GM21717 (cell line): ENCODE measurements at regions not wholly inside any gene's neighbourhood (a gene's known extent, or its start where the extent isn't known, plus 50 kb on each side); places are given as distances from the start of the nearest gene placed in this dataset.

Experiments used
- ATAC-seq: cut with Tn5 transposase; IDR thresholded peaks from one replicate; pipeline ENCODE4 v1.9.1; 2021; ENCODE audit warnings: mild to moderate bottlenecking, moderate library complexity; ENCODE audit not compliant: unreplicated experiment

DNA sequence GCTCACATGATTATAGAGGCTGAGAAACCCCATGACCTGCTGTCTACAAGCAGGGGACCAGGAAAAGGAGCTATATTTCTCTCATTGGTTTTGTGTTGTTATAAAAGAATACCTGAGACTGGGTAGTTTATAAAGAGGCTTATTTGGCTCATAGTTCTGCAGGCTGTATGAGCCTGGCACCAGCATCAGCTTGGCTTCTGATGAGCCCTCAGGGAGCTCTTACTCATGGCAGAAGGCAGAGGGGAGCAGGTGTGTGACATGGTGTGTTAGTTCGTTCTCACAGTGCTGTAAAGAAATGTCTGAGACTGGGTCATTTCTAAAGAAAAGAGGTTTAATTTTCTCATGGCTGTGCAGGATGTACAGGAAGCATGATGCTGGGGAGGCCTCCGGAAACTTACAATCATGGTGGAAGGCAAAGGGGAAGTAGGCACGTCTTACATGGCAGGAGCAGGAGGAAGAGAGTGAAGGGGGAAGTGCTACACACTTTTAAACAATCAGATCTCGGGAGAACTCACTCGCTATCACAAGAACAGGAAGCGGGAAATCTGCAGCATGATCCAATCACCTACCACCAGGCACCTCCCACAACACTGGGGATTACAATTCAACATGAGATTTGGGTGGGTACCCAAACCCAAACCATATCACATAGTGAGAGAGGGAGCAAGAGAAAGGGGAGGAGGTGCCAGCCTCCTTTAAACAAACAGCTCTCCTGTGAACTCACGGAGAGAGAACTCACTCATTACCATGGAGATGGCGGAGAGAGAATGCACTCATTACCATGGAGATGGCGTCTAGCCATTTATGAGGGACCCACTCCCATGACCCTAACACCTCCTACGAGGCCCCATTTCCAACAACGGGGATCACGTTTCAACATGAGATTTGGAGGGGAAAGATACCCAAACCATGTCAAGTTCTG, 133.4 kb downstream of the JCAD start:
- ATAC-seq, result no peak

DNA sequence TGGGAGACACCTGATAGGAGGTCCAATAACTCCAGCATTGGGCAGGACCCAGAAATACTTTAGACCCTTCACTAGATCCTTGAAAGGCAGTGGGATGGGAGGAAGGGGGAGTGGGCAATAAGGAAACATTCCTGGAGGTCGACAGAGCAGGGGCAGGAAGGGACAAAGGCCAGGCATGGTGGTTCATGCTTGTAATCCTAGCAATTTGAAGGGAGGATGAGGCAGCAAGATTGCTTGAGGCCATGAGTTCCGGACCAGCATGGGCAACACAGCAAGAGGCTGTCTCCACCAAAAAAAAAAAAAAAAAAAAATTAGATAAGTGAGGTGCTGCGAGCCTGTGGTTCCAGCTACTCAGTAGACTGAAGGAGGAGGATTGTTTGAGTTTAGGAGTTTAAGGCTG, 134.9 kb downstream of the JCAD start:
- ATAC-seq, result no peak

DNA sequence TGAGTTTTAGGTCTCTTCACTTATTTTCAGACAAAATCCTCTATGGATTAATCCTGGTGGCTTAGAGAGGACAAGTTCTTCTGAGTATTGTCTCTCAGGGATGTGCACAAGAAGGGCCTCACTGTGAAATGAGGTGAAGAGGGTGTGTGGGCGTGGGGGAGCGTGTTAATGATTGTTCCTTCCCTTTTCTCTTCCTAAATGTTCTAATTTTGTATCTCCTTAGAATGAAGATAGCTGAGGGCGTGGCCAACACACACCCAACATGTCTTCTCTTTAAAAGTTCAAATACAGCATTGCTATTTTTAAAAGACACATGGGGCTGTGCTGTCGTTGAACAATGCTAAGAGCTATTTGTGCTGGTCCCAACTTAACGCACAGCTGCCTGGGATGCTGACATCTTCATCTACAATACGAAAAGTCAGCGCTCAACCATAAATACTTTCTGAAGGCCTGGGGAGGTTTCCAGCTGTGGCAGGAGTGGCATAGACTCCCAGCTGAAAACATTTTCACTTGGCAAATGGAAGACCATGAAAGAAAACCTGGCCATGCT, 135.9 kb downstream of the JCAD start:
- no peak for ATAC-seq

GRCh38 chr10:29922892-29923291, 136.5 kb downstream of the JCAD start:
- ATAC-seq, result no peak

- ATAC-seq, result no peak
Measured at GRCh38 chr10:29922226-29922625, 137.2 kb downstream of the JCAD start.

- no peak for ATAC-seq
Measured at GRCh38 chr10:29921071-29921446, 138.3 kb downstream of the JCAD start.

DNA sequence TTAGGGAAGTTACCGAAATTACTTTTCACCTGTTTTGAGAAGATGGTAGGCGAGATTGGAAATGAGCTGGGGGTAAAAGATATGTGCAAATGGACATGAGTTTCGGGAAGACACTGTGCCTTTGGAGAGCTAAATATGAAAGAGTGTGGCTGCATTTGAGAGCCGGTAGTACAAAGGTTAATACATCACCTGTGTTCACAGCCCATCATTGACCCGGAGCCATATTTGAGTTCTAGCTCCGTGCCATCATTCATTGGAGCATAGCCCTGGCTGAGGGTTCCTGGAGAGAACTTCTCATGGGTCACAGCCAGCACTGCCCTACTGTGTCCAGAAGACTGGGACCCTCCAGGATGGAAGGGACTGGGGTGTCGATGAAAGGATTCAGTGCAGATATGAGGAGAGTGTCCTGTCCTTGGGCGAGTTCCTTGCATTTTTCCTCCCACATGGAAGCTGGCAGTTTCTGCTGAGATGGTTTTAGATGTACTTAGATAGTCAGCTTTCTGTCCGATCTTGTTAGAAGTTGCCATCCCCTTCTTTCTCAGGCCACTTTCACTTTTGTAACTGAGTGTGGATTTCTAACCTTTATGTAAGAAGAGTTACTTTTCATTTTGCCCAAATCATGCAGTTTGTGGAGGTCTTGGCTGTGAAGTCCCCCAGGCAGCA, 138.8 kb downstream of the JCAD start:
- ATAC-seq, result no peak

DNA sequence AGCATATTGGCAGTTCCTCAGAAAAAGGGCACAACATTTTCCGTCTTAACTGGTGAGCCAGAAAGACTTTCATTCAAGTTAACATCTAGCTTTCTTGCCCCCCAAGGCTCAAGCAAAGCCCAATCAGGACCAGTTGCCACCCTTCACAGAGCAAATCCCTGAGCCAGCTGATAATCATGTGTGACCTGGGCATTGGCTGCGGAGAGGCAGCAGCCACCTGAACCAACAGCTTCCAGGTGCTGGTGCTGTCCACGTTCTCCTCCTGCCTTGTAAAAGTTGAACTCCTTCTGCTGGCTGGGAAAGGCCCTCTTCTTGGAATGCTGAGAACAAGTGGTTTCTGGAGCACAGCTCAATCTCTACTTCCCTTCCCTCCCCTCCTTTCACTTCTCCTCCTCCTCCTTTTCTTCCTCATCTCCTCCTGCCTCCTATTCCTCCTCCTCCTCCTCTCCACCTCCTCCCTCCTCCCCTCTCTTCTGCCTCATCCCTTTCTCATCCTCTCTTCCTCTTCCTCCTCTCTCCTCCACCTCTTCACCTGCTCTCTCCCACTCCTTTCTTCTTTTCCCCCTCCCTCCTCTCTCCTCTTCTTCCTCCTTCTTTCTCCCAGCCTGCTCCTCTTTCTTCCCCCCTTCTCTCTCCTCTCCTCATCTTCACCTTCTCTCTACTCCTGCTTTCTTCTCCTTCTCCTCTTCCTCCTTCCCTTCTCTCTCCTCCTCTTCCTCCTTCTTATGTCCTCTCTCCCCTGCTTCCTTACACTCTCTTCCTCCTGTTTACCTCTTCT, 140.6 kb downstream of the JCAD start:
- ATAC-seq, result no peak

DNA sequence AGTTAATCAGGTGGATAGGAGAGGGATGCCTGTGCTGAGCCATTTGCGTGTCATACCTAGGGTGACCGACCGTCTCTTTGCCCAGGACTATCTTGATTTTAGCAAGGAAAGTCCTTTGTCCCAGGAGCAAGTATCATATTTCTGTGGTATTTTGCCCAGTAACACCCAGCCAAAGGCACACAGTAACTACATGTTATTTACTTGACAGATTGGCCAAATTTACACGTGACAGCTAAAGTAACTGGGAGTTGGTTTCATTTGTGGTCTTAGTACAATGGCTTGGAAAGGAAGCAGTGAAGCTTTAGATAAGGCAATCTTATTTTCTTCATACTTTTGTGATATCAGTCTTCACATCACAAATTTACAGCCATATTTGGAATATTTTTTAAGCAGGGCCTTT, 142.1 kb downstream of the JCAD start:
- no peak for ATAC-seq

DNA sequence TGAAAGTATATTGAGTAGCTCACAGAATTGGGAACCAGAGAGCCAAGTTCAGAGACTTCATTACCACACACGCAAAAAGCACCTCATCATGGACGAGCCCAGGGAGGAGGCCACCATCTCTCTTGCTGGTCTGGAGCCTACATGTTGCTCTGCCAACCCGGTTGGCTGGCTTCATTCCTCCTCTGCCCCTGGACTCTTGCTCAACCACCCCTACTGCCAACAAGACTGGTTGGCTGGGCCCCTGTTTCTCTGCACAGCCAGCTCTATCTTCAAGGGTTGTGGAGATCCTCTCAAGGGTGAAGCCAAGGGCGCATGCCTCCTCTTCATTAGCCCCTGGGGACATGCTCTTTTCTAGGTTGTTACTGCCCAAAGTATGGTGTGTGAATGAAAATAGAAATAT, 142.7 kb downstream of the JCAD start:
- ATAC-seq, result no peak

- no peak for ATAC-seq
Measured at GRCh38 chr10:29914986-29915785, 144.2 kb downstream of the JCAD start.

DNA sequence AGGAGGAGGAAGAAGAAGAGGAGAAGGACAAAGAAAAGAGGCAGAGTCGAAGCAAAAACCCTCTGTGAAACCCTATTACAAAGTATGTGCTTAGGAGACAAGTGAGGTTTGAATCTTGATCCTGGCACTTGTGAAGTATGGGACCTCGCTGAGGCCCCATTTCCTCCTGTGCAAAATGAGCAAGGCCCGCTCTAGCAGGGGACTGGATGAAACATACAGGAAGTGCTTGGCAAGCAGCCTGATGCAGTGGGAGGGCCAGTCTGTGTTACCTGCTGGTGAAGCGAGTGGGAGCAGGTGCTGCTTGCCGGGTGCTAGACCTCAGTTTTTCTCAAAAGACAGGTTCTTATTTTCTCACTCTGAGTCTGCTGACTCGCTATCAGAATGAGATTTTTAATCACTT, 150.4 kb downstream of the JCAD start:
- ATAC-seq, result no peak

DNA sequence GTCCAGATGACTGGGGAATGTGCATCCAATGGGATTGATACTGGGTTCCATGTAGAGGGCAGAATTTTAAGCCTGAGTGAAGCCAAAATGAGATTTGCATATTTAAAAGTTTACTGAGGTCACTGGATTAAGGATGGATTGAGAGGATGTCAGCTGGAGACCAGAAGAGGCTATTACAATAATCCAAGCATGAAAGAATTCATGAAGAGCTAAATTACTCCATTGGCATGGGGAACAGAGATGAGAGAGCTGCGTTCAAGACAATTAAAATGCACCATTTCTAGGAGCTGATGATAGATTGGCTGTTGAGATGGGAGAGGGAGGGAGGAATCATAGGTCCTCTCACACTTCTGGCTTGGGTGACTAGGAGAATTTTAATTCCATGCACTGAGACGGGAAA, 158.5 kb downstream of the JCAD start:
- ATAC-seq, result no peak

- no peak for ATAC-seq
Measured at GRCh38 chr10:29897999-29898716, 161.2 kb downstream of the JCAD start.

- ATAC-seq, result no peak
Measured at GRCh38 chr10:29897430-29897829, 162.0 kb downstream of the JCAD start.

GRCh38 chr10:29896053-29896452, 163.3 kb downstream of the JCAD start:
- ATAC-seq, result no peak

GRCh38 chr10:29895456-29895855, 163.9 kb downstream of the JCAD start:
- ATAC-seq, result no peak

DNA sequence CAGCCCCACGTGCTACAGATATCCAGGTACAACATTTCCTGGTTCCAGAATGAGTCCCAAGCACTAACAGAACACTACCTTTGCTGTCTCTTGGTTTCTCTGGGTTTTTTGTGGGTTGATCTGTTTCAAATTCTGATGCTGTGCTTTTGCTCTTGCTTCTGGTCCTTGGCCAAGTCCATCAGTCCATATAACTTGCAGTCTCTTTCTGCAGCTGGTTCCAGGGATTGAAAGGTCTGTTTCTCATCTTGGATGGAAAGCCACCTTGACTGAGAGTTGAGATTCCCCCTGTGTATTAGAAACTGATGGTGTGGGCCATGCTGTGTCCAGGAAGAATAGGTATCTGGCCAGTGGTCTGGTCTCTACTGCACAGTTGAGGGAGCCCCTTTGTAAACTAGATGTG, 171.1 kb downstream of the JCAD start:
- no peak for ATAC-seq

- ATAC-seq, result no peak
Measured at GRCh38 chr10:29886299-29886698, 173.1 kb downstream of the JCAD start.

DNA sequence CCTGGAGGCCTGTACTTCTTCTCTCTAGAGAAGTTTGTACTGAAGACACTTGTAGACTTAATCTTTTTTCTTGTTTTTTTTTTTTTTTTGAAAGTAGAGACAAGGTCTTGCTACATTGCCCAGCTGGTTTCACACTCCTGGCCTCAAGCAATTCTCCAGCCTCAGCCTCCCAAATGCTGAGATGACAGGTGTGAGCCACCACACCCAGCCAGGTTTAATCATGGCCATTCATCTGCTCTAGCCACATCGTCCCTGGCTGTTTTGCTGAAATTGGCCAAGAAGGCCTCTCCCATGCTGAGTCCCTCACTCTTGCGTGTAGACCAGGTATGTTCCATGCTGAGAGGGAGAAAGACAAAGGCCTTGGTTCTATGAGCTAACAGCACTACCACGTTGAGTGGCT, 176.2 kb downstream of the JCAD start:
- no peak for ATAC-seq
